ENCODE measurements at regions not wholly inside any gene's neighbourhood (a gene's known extent, or its start where the extent isn't known, plus 50 kb on each side); places are given as distances from the start of the nearest gene placed in this dataset.

- TF ChIP-seq GATA3 (IDR thresholded peaks at IDR 0.05; ENCODE audit: low read depth, low read length) (no peak), GATA2 (IDR thresholded peaks at IDR 0.05; ENCODE audit: low read depth, low read length) (no peak)
Measured at GRCh38 chr22:48826546-48826945, 1001.1 kb downstream of the BRD1 start.
